Activated T-helper 17 cell treated with anti-CD3 and anti-CD28 coated beads, Interleukin-2, amount 50 U/mL, for 72 hours (primary cell): ENCODE measurements at regions not wholly inside any gene's neighbourhood (a gene's known extent, or its start where the extent isn't known, plus 50 kb on each side); places are given as distances from the start of the nearest gene placed in this dataset.

Experiments
- ATAC-seq: fragments of 150-1000 bp; cut with Tn5 transposase; replicated peaks from 2 replicates; pipeline ENCODE4 v1.10.0; 2021; ENCODE audit warnings: mild to moderate bottlenecking, moderate library complexity
- H3K27ac Mint-ChIP-seq: one replicate; pipeline ENCODE4 v1.8.0; 2022; ENCODE audit warnings: mixed read lengths
- H3K27me3 Mint-ChIP-seq: one replicate; pipeline ENCODE4 v1.8.0; 2022; ENCODE audit warnings: mixed read lengths
- H3K36me3 Mint-ChIP-seq: one replicate; pipeline ENCODE4 v1.8.0; 2022; ENCODE audit warnings: low read depth, mild to moderate bottlenecking, mixed read lengths
- H3K4me1 Mint-ChIP-seq: one replicate; pipeline ENCODE4 v1.8.0; 2022; ENCODE audit warnings: mixed read lengths
- H3K4me3 Mint-ChIP-seq: one replicate; pipeline ENCODE4 v1.8.0; 2022; ENCODE audit warnings: mild to moderate bottlenecking, mixed read lengths
- H3K9me3 Mint-ChIP-seq: one replicate; pipeline ENCODE4 v1.8.0; 2022; ENCODE audit warnings: mixed read lengths

- H3K9me3 Mint-ChIP-seq: peaks cover 6% of the 10 kb centered on the region
- no peak overlapping the region for H3K27ac Mint-ChIP-seq
- ATAC-seq: no peak
- H3K27me3 Mint-ChIP-seq: no peaks in the 10 kb centered on the region
- H3K36me3 Mint-ChIP-seq: no peaks in the 10 kb centered on the region
- no peaks in the 10 kb centered on the region for H3K4me1 Mint-ChIP-seq
- no peak overlapping the region for H3K4me3 Mint-ChIP-seq
These were observed 864.4 kb downstream of the VGLL3 start for GRCh38 chr3:86126552-86126951.
